Lung (tissue), 9 donors: ENCODE measurements at regions not wholly inside any gene's neighbourhood (a gene's known extent, or its start where the extent isn't known, plus 50 kb on each side); places are given as distances from the start of the nearest gene placed in this dataset.
"Not testable (repeated sequence)": the region's sequence is repeated elsewhere in the genome, so short reads cannot be mapped to it uniquely, and the experiment has no call there.

ENCODE experiments used
- ATAC-seq: fragments of 200-7000 bp; cut with Tn5 transposase; one replicate; pipeline ENCODE4 v1.9.1; 2020; ENCODE audit warnings: moderate number of reproducible peaks; ENCODE audit not compliant: insufficient read depth, low FRiP score
- DNase-seq, 3 donors: peaks; one replicate each; pipeline ENCODE4 v3.0.0-alpha.2; 2013 to 2017
- H3K27ac ChIP-seq, 2 donors: one replicate each; pipeline ENCODE4 v1.5.1; 2013; ENCODE audit warnings: mild to moderate bottlenecking in 2 of 2, moderate library complexity in 2 of 2, control low read depth in 1 of 2, inconsistent platforms in 1 of 2, low read depth in 1 of 2, low read length in 1 of 2
- H3K27me3 ChIP-seq, 3 donors: one replicate each; pipeline ENCODE4 v1.5.1; 2013; ENCODE audit warnings: low read length in 2 of 3; ENCODE audit not compliant: control insufficient read depth in 3 of 3, insufficient read depth in 3 of 3
- H3K36me3 ChIP-seq, 4 donors: one replicate each; pipeline ENCODE4 v1.5.1; 2013; ENCODE audit warnings: low read length in 4 of 4, mild to moderate bottlenecking in 1 of 4, moderate library complexity in 1 of 4; ENCODE audit not compliant: control insufficient read depth in 4 of 4, insufficient read depth in 4 of 4
- H3K4me1 ChIP-seq, 5 donors: one replicate each; pipeline ENCODE4 v1.5.1; 2013; ENCODE audit warnings: low read length in 5 of 5, mild to moderate bottlenecking in 2 of 5, moderate library complexity in 1 of 5; ENCODE audit not compliant: control insufficient read depth in 5 of 5, insufficient read depth in 5 of 5
- H3K4me3 ChIP-seq: one replicate; pipeline ENCODE4 v1.5.1; 2013; ENCODE audit warnings: mild to moderate bottlenecking, control low read depth, moderate library complexity
- H3K9ac ChIP-seq, 2 donors: one replicate each; pipeline ENCODE4 v1.5.1; 2013; ENCODE audit warnings: low read length in 2 of 2, control low read depth in 1 of 2; ENCODE audit not compliant: insufficient read depth in 1 of 2
- H3K9me3 ChIP-seq, 4 donors: one replicate each; pipeline ENCODE4 v1.5.1; 2013; ENCODE audit warnings: low read length in 3 of 4, mild to moderate bottlenecking in 1 of 4, moderate library complexity in 1 of 4; ENCODE audit not compliant: control insufficient read depth in 4 of 4, insufficient read depth in 3 of 4
- WGBS, 2 donors: extraction: QIAGEN DNeasy Blood & Tissue Kit; methylation state at CpG; one replicate each; pipeline ENCODE4 v1.1.7; 2013; 5-methylcytosine and 5-hydroxymethylcytosine counted together
- donor health status: Bipolar disorder and iron deficiency.
- donor health status: healthy.
- donor health status: DM: yes; HTN: yes; CAD: no.

GRCh38 chr1:146704162-146704724 lies 233.9 kb upstream of the NBPF12 start:
- not testable (repeated sequence) for H3K9me3 ChIP-seq, H3K36me3 ChIP-seq, H3K4me3 ChIP-seq, H3K4me1 ChIP-seq, H3K27me3 ChIP-seq, ATAC-seq, H3K27ac ChIP-seq, H3K9ac ChIP-seq, DNase-seq
- 86 to 95% methylated on average over 2 of the region's 2 CpGs for WGBS, 2 donors

DNA sequence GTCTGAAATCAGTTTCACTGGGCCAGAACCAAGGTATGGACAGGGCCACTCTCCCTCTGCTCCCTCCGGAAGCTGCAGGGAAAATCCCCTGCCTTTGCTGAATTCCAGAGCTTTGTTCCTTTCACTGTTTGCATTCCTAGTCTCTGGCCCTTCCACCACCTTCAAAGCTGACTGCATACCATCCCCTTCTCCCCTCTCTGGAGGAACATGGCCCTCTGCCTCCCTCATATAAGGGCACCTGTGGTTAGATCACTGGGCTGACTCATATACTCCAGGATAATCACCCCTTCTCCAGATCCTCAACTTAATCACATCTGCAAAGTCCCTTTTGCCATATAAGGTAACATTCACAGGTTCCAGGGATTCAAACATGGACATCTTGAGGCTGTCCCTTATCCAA lies 236.8 kb upstream of the NBPF12 start:
- H3K9me3 ChIP-seq, H3K27me3 ChIP-seq, DNase-seq, H3K9ac ChIP-seq, ATAC-seq, H3K27ac ChIP-seq, H3K4me1 ChIP-seq, H3K36me3 ChIP-seq, H3K4me3 ChIP-seq: not testable (repeated sequence)
- WGBS, 2 donors, result no CpG with 5 or more reads among the region's 1 CpG

- not testable (repeated sequence) for DNase-seq, H3K27me3 ChIP-seq, H3K4me1 ChIP-seq, H3K9ac ChIP-seq, H3K9me3 ChIP-seq, H3K4me3 ChIP-seq, ATAC-seq, H3K36me3 ChIP-seq, H3K27ac ChIP-seq
- WGBS, 2 donors, result 79 to 90% methylated on average over 4 to 6 of the region's 10 CpGs
These were observed 242.7 kb upstream of the NBPF12 start for GRCh38 chr1:146695388-146695787.

- H3K36me3 ChIP-seq, H3K9ac ChIP-seq, ATAC-seq, H3K9me3 ChIP-seq, DNase-seq, H3K4me1 ChIP-seq, H3K27me3 ChIP-seq, H3K27ac ChIP-seq, H3K4me3 ChIP-seq: not testable (repeated sequence)
- 25 to 36% methylated on average over 1 to 3 of the region's 3 CpGs for WGBS, 2 donors
These were observed 246.3 kb upstream of the NBPF12 start for GRCh38 chr1:146691798-146692197.

DNA sequence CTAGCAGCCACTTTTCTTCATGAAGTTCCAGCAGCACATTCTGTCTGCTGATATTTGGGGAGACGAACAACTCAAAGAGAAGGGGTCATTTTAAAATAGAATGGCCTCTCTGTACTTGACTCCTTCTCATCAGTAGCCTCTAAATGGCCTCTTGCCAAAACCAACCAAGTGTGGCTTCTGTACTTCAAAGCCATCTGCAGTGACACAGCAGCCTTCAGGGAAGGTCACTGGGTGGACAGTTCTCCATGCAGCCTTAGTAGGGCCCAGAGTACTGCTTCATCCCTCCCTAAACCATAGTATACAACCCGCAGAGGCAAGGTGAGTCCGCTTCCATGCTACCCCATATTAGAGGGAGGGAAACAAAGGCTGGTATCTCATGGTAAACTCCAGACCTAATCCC lies 249.2 kb upstream of the NBPF12 start:
- H3K36me3 ChIP-seq, ATAC-seq, DNase-seq, H3K9ac ChIP-seq, H3K4me3 ChIP-seq, H3K27me3 ChIP-seq, H3K27ac ChIP-seq, H3K9me3 ChIP-seq, H3K4me1 ChIP-seq: not testable (repeated sequence)
- 81 to 94% methylated on average over 1 of the region's 3 CpGs for WGBS, 2 donors

DNA sequence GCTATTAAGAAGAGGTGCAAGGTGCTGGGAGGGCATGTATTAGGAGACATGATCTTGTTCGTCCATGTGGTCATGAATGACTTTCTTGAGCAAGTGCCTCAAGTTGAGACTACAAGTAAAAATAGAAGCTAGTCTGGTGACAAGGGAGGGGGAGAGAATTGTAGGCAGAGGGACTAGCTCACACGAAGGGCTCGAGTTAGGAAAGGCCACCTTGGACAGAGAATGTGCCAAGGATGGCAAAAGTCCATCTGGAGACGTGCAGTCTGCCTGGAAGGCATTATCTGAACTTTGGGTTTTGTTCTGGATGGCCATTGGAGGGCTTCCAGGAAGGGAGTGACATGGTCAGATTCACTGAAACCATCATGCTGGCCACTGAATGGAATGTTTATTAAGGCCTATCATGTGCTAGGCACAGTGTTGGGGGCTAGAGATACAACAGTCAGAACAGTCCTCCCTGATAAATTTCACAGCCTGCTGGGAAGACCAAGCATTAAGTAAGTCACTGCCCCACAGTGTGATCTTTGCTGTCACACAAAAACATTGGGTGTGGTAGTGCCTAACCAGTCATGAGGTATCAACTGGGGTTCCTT lies 251.3 kb upstream of the NBPF12 start:
- not testable (repeated sequence) for H3K4me1 ChIP-seq, H3K4me3 ChIP-seq, H3K9me3 ChIP-seq, DNase-seq, H3K9ac ChIP-seq, H3K36me3 ChIP-seq, H3K27me3 ChIP-seq, H3K27ac ChIP-seq, ATAC-seq
- 71 to 79% methylated on average over 4 of the region's 4 CpGs for WGBS, 2 donors

DNA sequence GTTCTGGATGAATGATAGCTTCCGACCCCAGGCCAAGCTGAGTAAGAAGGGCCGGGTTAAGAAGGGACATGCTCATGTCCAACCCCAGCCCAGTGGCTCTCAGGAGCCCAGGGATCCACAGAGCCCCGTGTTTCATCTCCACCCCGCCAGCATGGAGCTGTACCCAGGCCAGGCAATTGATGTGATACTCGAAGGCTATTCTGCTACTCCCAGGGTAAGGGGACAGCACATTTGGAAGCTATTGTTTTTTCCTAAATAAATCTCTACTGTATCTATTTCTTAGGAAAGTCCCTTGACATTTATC lies 255.0 kb upstream of the NBPF12 start:
- H3K36me3 ChIP-seq, H3K9me3 ChIP-seq, ATAC-seq, H3K9ac ChIP-seq, H3K27ac ChIP-seq, H3K27me3 ChIP-seq, H3K4me3 ChIP-seq, H3K4me1 ChIP-seq, DNase-seq: not testable (repeated sequence)
- 78 to 83% methylated on average over 1 of the region's 5 CpGs for WGBS, 2 donors

DNA sequence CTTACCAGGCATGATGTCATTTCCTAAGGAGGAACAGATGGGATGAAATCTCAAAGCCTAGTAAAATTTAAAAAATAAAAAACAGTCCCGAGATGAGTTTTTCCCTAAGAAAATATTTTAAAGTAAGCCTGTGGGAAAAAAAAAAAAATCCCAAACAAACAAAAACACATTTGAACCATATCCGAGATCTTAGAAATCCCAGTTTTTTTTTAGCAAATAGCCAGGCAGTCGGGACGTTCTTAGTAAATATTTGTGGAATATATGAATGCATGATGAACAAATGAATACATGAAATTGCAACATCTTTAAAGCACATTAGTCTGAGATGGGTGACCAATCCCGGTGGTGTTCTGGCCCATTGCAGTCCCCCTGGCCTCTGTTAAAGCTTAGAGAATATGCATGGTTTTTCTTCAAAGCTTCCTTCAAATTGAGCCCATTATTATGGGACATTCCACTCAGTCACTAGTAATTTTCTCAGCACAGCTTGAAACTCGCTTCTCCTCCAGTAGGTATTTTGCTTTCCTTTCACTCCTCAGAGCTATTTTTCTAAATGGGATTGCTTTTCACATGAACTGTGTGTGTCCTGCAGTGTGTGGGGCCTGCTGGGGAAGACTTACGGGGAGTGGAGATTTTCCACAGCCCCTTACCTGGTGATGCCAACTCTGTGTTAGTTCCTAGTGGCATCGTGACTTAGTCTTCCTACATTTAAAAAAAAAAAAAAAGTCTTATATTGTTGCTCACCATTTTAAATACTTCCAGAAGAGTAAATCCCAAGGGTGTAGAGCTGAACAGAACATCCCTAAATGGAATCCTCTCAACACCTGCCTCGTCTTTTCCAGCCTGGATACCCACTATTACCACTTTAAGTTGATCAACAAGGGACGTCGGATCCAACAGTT lies 255.6 kb upstream of the NBPF12 start:
- not testable (repeated sequence) for H3K9ac ChIP-seq, H3K9me3 ChIP-seq, H3K4me3 ChIP-seq, ATAC-seq, DNase-seq, H3K4me1 ChIP-seq, H3K27ac ChIP-seq, H3K27me3 ChIP-seq, H3K36me3 ChIP-seq
- WGBS, 2 donors, result 72 to 87% methylated on average over 7 of the region's 11 CpGs
